BJ (cell line): ENCODE measurements at regions not wholly inside any gene's neighbourhood (a gene's known extent, or its start where the extent isn't known, plus 50 kb on each side); places are given as distances from the start of the nearest gene placed in this dataset.

ENCODE experiments used
- CTCF ChIA-PET: fragments of 350-600 bp; formaldehyde crosslinking; extraction: SDS; loops from one replicate; lab custom pipeline; 2021; ENCODE audit warnings: antibody characterized with exemption, inconsistent platforms; lab: Yijun Ruan, JAX
- POLR2A ChIA-PET: fragments of 300-600 bp; sonication (Branson Sonifier 250); formaldehyde crosslinking; extraction: SDS; loops from one replicate; lab custom pipeline; 2021; ENCODE audit warnings: antibody characterized with exemption; lab: Charles Lee
- DNase-seq: peaks from one replicate; pipeline ENCODE4 v3.0.0-alpha.2; 2011; ENCODE audit warnings: low read depth
- H3K27me3 ChIP-seq: 2 replicates; pipeline ENCODE4 v1.6.0; 2011; ENCODE audit warnings: low read length; ENCODE audit not compliant: control insufficient read depth, insufficient read depth
- H3K36me3 ChIP-seq: 2 replicates; pipeline ENCODE4 v1.5.1; 2011; ENCODE audit warnings: low read length; ENCODE audit not compliant: control insufficient read depth, insufficient read depth
- H3K4me3 ChIP-seq: 2 replicates; pipeline ENCODE4 v1.5.1; 2011; ENCODE audit warnings: low read depth, mild to moderate bottlenecking, control low read depth, low read length
- TF ChIP-seq, protein P1 (sequence below): IDR thresholded peaks from 2 replicates; pipeline ENCODE4 v1.5.1; 2011; ENCODE audit warnings: low read depth, mild to moderate bottlenecking, control low read depth, inconsistent platforms, low read length, moderate library complexity; ENCODE audit not compliant: insufficient read depth

DNA sequence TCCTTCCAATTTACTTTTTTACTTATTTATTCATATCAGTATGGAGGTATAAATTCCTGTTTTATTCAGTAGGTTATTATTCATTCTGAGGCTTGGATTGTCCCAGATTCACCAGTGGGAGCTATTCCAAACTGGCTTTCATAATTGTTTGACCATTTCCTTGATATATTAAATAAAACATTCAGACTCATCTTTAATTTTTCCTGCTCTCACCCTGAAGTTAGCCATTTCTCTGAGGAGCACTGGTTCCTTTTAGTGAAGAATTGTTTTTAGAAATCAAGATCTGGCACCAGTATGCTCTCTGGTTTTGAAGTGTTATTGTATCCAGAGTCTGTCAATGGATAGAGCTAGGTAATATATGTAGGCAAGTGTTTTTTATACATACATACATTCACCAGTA is 66.9 kb upstream of the DCBLD2 start:
- CTCF ChIA-PET: interaction anchor here (0.6 to 0.9 kb wide), 2 partner anchors 25 to 33 kb away, joined by 3 read pairs; no protein-coding TSS in a partner anchor
- Histone ChIP-seq H3K4me3 (no peak overlapping the region), H3K36me3 (no peaks in the 10 kb centered on the region), H3K27me3 (no peaks in the 10 kb centered on the region)
- POLR2A ChIA-PET: no interaction called here
- DNase-seq: no peak
- TF ChIP-seq, protein P1, sequence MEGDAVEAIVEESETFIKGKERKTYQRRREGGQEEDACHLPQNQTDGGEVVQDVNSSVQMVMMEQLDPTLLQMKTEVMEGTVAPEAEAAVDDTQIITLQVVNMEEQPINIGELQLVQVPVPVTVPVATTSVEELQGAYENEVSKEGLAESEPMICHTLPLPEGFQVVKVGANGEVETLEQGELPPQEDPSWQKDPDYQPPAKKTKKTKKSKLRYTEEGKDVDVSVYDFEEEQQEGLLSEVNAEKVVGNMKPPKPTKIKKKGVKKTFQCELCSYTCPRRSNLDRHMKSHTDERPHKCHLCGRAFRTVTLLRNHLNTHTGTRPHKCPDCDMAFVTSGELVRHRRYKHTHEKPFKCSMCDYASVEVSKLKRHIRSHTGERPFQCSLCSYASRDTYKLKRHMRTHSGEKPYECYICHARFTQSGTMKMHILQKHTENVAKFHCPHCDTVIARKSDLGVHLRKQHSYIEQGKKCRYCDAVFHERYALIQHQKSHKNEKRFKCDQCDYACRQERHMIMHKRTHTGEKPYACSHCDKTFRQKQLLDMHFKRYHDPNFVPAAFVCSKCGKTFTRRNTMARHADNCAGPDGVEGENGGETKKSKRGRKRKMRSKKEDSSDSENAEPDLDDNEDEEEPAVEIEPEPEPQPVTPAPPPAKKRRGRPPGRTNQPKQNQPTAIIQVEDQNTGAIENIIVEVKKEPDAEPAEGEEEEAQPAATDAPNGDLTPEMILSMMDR: no peak

DNA sequence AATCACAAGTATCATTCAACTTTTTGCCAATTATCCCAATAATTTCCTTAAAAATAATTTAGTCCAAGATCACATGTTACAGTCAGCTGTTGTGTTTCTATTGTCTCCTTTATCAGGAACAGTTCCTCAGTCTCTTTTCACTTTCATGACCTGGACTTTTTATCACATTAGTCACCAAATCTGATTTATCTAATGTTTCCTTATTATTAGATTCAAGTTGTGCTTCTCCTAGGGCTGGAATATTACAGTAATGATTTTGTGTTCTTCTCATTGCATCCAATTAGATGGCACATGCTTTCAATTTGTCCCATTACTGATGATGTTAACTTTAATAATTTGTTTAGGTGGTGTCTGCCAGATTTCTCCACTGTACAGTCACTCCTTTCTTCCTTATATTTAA is 66.3 kb upstream of the DCBLD2 start:
- no peak for DNase-seq
- POLR2A ChIA-PET: interaction anchor here (0.7 kb wide), 1 partner anchor 40 kb away, joined by 4 read pairs; no protein-coding TSS in a partner anchor
- H3K4me3 ChIP-seq: no peak overlapping the region
- TF ChIP-seq, protein P1: no peak
- no peaks in the 10 kb centered on the region for H3K27me3 ChIP-seq
- CTCF ChIA-PET: interaction anchor here (1.4 kb wide), 1 partner anchor 19 kb away, joined by 3 read pairs; no protein-coding TSS in a partner anchor
- no peaks in the 10 kb centered on the region for H3K36me3 ChIP-seq

DNA sequence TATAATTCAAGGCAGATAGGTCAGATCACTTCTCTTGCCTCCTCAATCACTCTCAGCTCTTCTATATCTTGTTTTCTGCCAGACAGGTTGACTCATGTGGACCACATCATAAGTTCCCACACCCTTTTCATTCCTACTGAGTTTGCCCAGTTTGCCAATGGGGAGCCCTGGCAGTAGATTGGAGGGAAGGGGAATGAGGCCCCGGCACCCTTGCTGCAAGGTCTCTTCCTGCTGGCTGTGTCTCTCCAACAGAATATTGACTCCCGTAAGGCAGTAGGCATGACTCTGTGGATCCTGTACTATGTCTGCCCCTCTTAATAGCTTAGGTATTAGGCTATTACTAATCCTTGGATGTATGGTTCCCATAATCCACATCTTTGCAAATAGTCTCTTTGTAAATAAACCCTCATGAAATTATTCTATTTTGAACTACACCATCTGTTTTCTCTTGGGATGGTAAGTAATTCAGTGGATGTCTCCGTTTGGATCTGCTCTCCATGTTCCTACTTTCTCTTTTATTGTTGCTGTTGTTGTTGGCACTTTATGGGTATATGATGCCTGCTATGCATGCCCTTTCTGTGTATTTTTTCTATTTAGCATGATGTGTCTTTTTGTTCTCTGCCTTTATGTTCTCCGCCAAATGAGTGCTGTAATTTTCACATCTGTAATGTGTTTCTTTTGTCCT is 65.5 kb upstream of the DCBLD2 start:
- H3K4me3 ChIP-seq: no peak overlapping the region
- TF ChIP-seq, protein P1: no peak
- no peaks in the 10 kb centered on the region for H3K27me3 ChIP-seq
- ChIA-PET POLR2A (interaction anchor here (0.7 kb wide), 1 partner anchor 39 kb away, joined by 4 read pairs; no protein-coding TSS in a partner anchor), CTCF (interaction anchor here (1.4 kb wide), 1 partner anchor 20 kb away, joined by 3 read pairs; no protein-coding TSS in a partner anchor)
- no peak for DNase-seq
- no peaks in the 10 kb centered on the region for H3K36me3 ChIP-seq

DNA sequence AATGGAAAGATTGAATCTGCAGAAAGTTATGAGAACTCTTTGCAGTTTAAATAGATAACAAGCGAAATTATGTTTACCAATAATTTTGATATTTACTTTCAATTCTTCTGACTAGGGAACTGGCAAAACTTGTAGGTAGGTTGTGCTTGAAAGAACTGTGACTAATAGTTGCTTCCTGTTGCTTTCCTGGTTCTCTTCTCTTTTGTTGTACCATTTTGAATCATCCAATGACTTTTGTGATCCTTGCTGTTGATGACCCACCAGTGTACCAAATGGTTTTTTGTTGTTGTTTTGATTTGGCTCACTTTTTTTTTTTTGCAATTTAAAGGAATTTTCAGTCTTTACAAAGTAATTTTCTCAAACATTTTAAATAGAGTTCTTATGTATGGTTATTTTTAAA is 64.9 kb upstream of the DCBLD2 start:
- H3K4me3 ChIP-seq: no peak overlapping the region
- ChIA-PET CTCF (interaction anchor here (1.4 kb wide), 1 partner anchor 20 kb away, joined by 3 read pairs; no protein-coding TSS in a partner anchor), POLR2A (no interaction called here)
- H3K36me3 ChIP-seq: no peaks in the 10 kb centered on the region
- DNase-seq: no peak
- no peaks in the 10 kb centered on the region for H3K27me3 ChIP-seq
- TF ChIP-seq, protein P1: no peak

DNA sequence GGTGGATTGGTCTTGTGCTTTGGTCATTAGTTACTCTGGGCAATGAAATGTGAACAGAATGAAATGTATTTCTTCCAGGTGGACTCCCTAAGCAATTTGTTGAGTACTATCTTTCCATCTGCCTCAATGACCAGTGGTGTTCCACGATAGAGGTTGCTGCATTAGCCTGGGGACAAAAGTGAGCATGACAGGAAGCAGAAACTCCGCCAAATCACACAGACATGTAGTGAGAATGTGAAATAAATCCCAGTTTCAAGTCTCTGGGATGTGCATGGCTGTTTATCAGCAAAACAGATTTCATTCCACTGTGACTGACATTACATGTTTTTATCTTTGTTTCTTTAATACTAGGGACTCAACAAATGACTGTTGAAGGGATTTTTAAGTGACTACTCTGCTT is 63.3 kb upstream of the DCBLD2 start:
- TF ChIP-seq, protein P1: no peak
- ChIA-PET POLR2A (no interaction called here), CTCF (interaction anchor here (1.0 kb wide), 1 partner anchor 12 kb away, joined by 3 read pairs; no protein-coding TSS in a partner anchor)
- no peak overlapping the region for H3K4me3 ChIP-seq
- no peaks in the 10 kb centered on the region for H3K36me3 ChIP-seq
- no peaks in the 10 kb centered on the region for H3K27me3 ChIP-seq
- DNase-seq: no peak
